CD8-positive, alpha-beta memory T cell (primary cell): ENCODE measurements at regions not wholly inside any gene's neighbourhood (a gene's known extent, or its start where the extent isn't known, plus 50 kb on each side); places are given as distances from the start of the nearest gene placed in this dataset.
"Not testable (repeated sequence)": the region's sequence is repeated elsewhere in the genome, so short reads cannot be mapped to it uniquely, and the experiment has no call there.

Experiments used
- CTCF ChIA-PET: fragments of 350-600 bp; sonication (Branson Sonifier 250); formaldehyde crosslinking; loops from one replicate; lab custom pipeline; 2021; ENCODE audit warnings: antibody characterized with exemption; lab: Charles Lee
- POLR2A ChIA-PET: fragments of 350-600 bp; sonication (Branson Sonifier 250); formaldehyde crosslinking; loops from one replicate; lab custom pipeline; 2021; ENCODE audit warnings: antibody characterized with exemption; lab: Charles Lee
- DNase-seq, 5 donors: peaks; one replicate each; pipeline versions ENCODE4 v3.0.0 to v3.0.0-alpha.2; 2020 to 2022; ENCODE audit warnings: mixed read lengths in 1 of 5
- H3K27ac ChIP-seq: one replicate; pipeline ENCODE4 v1.7.0; 2013; ENCODE audit warnings: low read depth, mild to moderate bottlenecking, low read length, moderate library complexity
- H3K27me3 ChIP-seq: 2 replicates; pipeline ENCODE4 v1.7.0; 2013; ENCODE audit warnings: low read length, mild to moderate bottlenecking; ENCODE audit not compliant: insufficient read depth, poor library complexity, severe bottlenecking
- H3K36me3 ChIP-seq: 2 replicates; pipeline ENCODE4 v1.7.0; 2013; ENCODE audit warnings: mild to moderate bottlenecking, low read length, moderate library complexity; ENCODE audit not compliant: insufficient read depth
- H3K4me1 ChIP-seq: 2 replicates; pipeline ENCODE4 v1.7.0; 2013; ENCODE audit warnings: mild to moderate bottlenecking, low read length, moderate library complexity; ENCODE audit not compliant: insufficient read depth
- H3K4me3 ChIP-seq: 2 replicates; pipeline ENCODE4 v1.7.0; 2013; ENCODE audit warnings: mild to moderate bottlenecking, low read length
- H3K9me3 ChIP-seq: 2 replicates; pipeline ENCODE4 v1.7.0; 2013; ENCODE audit warnings: mild to moderate bottlenecking, low read length
- H3K27ac Mint-ChIP-seq, 8 donors: one replicate each; pipeline ENCODE4 v1.8.0; 2020 to 2021; ENCODE audit warnings: mixed read lengths in 8 of 8, mild to moderate bottlenecking in 6 of 8, inconsistent platforms in 3 of 8, moderate library complexity in 3 of 8
- H3K27me3 Mint-ChIP-seq, 2 donors: one replicate each; pipeline ENCODE4 v1.8.0; 2020 to 2021; ENCODE audit warnings: mixed read lengths in 2 of 2, mild to moderate bottlenecking in 1 of 2, moderate library complexity in 1 of 2
- H3K36me3 Mint-ChIP-seq, 3 donors: one replicate each; pipeline ENCODE4 v1.8.0; 2020 to 2021; ENCODE audit warnings: mixed read lengths in 3 of 3, inconsistent platforms in 1 of 3, mild to moderate bottlenecking in 1 of 3
- H3K4me1 Mint-ChIP-seq, 3 donors: one replicate each; pipeline ENCODE4 v1.8.0; 2020 to 2021; ENCODE audit warnings: mixed read lengths in 3 of 3, inconsistent platforms in 1 of 3, mild to moderate bottlenecking in 1 of 3
- H3K4me3 Mint-ChIP-seq, 7 donors: one replicate each; pipeline ENCODE4 v1.8.0; 2020 to 2021; ENCODE audit warnings: mixed read lengths in 7 of 7, mild to moderate bottlenecking in 6 of 7, moderate library complexity in 4 of 7, inconsistent platforms in 2 of 7
- H3K9me3 Mint-ChIP-seq, 5 donors: one replicate each; pipeline ENCODE4 v1.8.0; 2020 to 2022; ENCODE audit warnings: mixed read lengths in 5 of 5, mild to moderate bottlenecking in 3 of 5, moderate library complexity in 2 of 5, inconsistent platforms in 1 of 5

DNA sequence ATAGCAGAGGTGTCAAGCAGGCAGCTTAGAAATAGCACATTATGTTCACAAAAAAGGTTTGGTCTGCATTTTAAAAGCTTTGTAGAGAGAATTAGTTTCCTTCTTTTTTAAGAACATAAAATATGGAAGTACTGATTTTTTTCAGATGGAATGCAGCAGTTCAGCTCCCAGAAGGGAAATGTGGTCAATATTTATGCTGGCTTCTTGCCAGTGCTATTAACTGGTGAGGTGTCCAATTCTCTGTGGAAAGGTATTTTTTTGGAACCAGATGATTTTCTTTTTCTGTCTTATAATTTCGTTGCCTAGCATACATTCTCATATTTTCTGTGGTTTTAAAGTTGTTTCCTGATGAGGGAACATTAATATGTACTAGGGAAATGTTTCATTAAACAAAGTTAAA is 211.4 kb upstream of the ZNF385D start:
- no peaks in the 10 kb centered on the region for H3K4me1 Mint-ChIP-seq
- no peak overlapping the region for H3K4me3 ChIP-seq
- POLR2A ChIA-PET: no interaction called here
- H3K27ac Mint-ChIP-seq: no peak overlapping the region
- H3K4me1 ChIP-seq: no peaks in the 10 kb centered on the region
- peaks cover 6 to 24% (median 10%) of the 10 kb centered on the region in 5 donors for H3K9me3 Mint-ChIP-seq
- no peaks in the 10 kb centered on the region for H3K36me3 ChIP-seq
- CTCF ChIA-PET: no interaction called here
- no peaks in the 10 kb centered on the region for H3K27me3 Mint-ChIP-seq
- no peaks in the 10 kb centered on the region for H3K9me3 ChIP-seq
- no peak for DNase-seq
- no peak overlapping the region for H3K27ac ChIP-seq
- H3K4me3 Mint-ChIP-seq: no peak overlapping the region
- H3K27me3 ChIP-seq: no peaks in the 10 kb centered on the region
- no peaks in the 10 kb centered on the region for H3K36me3 Mint-ChIP-seq

DNA sequence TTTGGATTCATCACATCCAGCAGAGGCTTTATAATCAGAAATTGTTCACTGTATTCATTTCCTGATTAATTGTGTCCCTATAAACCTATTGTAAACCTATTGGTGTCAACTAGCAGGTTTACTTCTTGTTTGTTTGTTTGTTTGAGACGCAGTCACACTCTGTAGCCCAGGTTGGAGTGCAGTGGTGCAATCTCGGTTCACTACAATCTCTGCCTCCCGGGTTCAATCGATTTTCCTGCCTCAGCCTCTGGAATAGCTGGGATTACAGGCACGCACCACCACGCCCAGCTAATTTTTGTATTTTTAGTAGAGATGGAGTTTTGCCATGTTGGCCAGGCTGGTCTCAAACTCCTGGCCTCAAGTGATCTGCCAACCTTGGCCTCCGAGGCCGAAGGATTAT is 215.4 kb upstream of the ZNF385D start:
- H3K27me3 Mint-ChIP-seq, H3K9me3 Mint-ChIP-seq, H3K4me1 ChIP-seq, H3K27ac ChIP-seq, CTCF ChIA-PET, H3K27ac Mint-ChIP-seq, H3K4me1 Mint-ChIP-seq, H3K27me3 ChIP-seq, POLR2A ChIA-PET, H3K4me3 ChIP-seq, H3K4me3 Mint-ChIP-seq, H3K9me3 ChIP-seq, H3K36me3 ChIP-seq, H3K36me3 Mint-ChIP-seq, DNase-seq: not testable (repeated sequence)

DNA sequence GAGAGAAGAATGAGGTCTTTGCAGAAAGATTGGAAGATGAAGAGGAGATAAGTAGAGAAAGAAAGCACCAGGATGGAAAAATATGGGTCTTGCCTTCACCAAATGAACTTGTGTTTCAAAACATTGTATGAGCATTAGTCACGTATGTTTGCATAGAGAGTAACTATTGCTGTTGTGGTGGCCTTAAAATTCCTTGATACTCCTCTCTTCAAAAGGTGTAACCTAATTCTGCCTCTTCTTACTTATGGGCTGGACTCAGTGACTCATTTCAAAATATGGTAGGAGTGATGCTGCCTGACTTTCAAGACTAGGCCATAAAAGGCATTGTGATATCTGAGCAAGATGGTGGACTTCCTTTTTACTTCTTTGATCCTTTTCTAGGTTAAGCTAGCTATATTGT is 228.7 kb upstream of the ZNF385D start:
- Histone ChIP-seq H3K27me3 (no peaks in the 10 kb centered on the region), H3K36me3 (no peaks in the 10 kb centered on the region), H3K4me1 (no peaks in the 10 kb centered on the region), H3K9me3 (no peaks in the 10 kb centered on the region), H3K27ac (no peak overlapping the region), H3K4me3 (no peak overlapping the region)
- Mint-ChIP-seq H3K27me3 (peaks cover 0 to 2% of the 10 kb centered on the region in 2 donors), H3K4me1 (no peaks in the 10 kb centered on the region), H3K4me3 (no peak overlapping the region), H3K9me3 (peaks cover 4 to 31% (median 10%) of the 10 kb centered on the region in 5 donors), H3K36me3 (no peaks in the 10 kb centered on the region), H3K27ac (no peak overlapping the region)
- ChIA-PET CTCF (no interaction called here), POLR2A (no interaction called here)
- no peak for DNase-seq

DNA sequence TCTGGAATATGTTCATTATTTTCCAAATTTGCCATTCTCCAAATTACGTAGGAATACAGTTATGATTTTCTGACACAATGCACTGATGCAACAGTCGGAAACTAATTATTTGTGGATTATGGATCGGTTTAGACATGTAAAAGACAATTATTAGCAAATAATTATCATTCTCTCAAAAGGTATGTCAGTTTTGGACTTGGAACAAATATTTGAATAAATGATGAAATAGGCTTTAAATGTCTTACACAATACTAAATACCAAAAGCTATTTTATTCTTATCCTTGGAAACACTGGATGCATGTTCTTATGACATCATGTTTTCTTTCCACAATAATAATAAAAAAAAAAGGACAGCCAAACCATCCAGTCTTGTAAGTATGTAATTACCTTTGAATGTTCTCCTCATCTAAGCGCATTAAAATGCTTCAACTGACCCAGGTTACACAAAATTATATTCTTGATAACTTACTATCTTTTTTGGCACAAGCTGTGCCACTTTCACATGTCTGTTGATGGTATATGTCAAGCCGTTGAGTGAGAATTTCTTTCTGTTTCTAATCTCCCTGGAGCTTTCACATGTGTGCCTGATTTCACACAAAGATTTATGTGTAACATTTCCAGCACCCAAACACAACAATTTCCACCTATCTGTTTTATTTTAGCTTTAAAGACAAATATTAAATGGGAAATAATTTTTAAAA is 238.5 kb upstream of the ZNF385D start:
- no peaks in the 10 kb centered on the region for H3K4me1 Mint-ChIP-seq
- CTCF ChIA-PET: no interaction called here

DNA sequence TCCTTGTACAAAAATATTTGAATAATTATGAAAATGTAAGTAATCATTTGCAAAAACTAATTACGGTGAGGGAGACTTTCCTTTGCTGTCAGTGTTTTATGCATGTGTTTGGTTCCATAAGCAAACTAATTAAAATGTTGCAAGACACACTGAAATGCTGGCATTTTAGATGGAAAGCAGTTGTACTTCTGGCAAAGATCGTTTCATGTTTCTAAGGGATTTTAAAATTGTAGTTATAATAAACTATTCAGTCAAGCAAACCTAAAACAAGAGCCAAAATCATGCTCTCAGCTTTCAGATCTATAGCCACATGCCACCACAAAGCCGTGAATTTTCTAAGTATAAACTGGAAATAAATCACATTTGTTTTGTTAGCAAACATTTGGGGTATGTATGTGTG is 240.1 kb upstream of the ZNF385D start:
- H3K36me3 Mint-ChIP-seq: no peaks in the 10 kb centered on the region
- Histone ChIP-seq H3K27ac (no peak overlapping the region), H3K4me3 (no peak overlapping the region), H3K9me3 (no peaks in the 10 kb centered on the region), H3K4me1 (no peaks in the 10 kb centered on the region), H3K36me3 (no peaks in the 10 kb centered on the region), H3K27me3 (no peaks in the 10 kb centered on the region)
- no peak for DNase-seq
- peaks cover 0 to 12% (median 5%) of the 10 kb centered on the region in 5 donors for H3K9me3 Mint-ChIP-seq
- H3K4me3 Mint-ChIP-seq: no peak overlapping the region
- H3K27me3 Mint-ChIP-seq: no peaks in the 10 kb centered on the region
- H3K27ac Mint-ChIP-seq: no peak overlapping the region
- no peaks in the 10 kb centered on the region for H3K4me1 Mint-ChIP-seq
- CTCF ChIA-PET: no interaction called here
- POLR2A ChIA-PET: no interaction called here

More for the DNA sequence above, 238.5 kb upstream of the ZNF385D start:
- Histone ChIP-seq H3K27me3 (no peaks in the 10 kb centered on the region), H3K4me1 (no peaks in the 10 kb centered on the region), H3K4me3 (no peak overlapping the region), H3K36me3 (no peaks in the 10 kb centered on the region), H3K27ac (no peak overlapping the region), H3K9me3 (no peaks in the 10 kb centered on the region)
- Mint-ChIP-seq H3K9me3 (peaks cover 0 to 10% (median under 1%) of the 10 kb centered on the region in 5 donors), H3K27ac (no peak overlapping the region), H3K27me3 (no peaks in the 10 kb centered on the region), H3K4me3 (no peak overlapping the region), H3K36me3 (no peaks in the 10 kb centered on the region)
- DNase-seq: no peak
- POLR2A ChIA-PET: no interaction called here

DNA sequence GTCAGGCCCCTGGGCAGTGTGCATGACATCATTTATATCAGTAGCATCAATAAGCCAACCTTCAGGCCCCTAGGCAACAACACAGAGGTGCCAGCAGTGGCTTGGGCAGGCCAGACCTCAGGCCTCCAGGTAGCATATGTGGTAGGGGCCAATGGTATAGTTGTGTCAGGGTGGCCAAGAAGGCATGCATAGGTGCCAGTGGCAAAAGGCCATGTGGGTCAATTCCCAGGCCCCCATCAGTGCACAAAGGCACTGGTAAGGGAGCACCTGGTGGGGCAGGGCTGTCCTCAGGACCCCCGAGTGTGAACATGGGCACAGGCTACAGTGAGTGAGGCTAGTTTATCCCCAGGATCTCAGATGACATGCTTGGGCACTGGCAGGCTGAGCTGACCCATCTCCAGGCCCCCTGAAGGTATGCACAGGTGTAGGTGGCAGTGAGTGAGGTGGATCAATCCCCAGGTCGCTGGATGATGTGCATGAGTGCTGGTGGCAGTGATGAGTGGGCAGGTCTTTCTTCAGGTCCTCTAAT is 244.1 kb upstream of the ZNF385D start:
- Histone ChIP-seq H3K27me3 (no peaks in the 10 kb centered on the region), H3K36me3 (no peaks in the 10 kb centered on the region), H3K27ac (no peak overlapping the region), H3K4me3 (no peak overlapping the region), H3K4me1 (no peaks in the 10 kb centered on the region), H3K9me3 (no peaks in the 10 kb centered on the region)
- ChIA-PET CTCF (no interaction called here), POLR2A (no interaction called here)
- Mint-ChIP-seq H3K36me3 (no peaks in the 10 kb centered on the region), H3K4me1 (no peaks in the 10 kb centered on the region), H3K27ac (no peak overlapping the region), H3K9me3 (peaks cover 5 to 12% (median 6%) of the 10 kb centered on the region in 5 donors), H3K4me3 (no peak overlapping the region), H3K27me3 (no peaks in the 10 kb centered on the region)
- no peak for DNase-seq

DNA sequence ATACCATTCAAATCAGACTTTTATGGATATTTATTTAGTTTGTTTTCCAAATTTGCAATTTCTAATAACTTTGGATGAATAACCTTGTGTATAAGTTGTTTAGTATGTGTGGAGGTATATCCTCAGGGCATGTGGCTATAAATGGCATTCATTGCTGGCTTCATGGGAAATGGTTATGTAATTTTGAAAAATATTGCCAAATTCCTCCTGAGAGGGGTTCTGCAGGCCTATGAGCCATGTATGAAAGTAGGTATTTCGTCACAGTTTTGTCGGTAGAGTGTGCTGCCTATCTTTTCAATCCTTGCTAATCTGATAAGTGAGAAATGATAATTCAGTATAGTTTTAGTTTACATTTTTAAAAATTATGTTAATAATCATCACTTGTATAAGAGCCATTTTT is 256.4 kb upstream of the ZNF385D start:
- no peaks in the 10 kb centered on the region for H3K36me3 ChIP-seq
- H3K4me1 ChIP-seq: no peaks in the 10 kb centered on the region
- no peak overlapping the region for H3K4me3 ChIP-seq
- no peaks in the 10 kb centered on the region for H3K36me3 Mint-ChIP-seq
- H3K27me3 ChIP-seq: no peaks in the 10 kb centered on the region
- H3K27ac ChIP-seq: no peak overlapping the region
- POLR2A ChIA-PET: no interaction called here
- no peak overlapping the region for H3K27ac Mint-ChIP-seq
- no peaks in the 10 kb centered on the region for H3K9me3 ChIP-seq
- H3K4me3 Mint-ChIP-seq: no peak overlapping the region
- no peaks in the 10 kb centered on the region for H3K27me3 Mint-ChIP-seq
- peaks cover 4 to 24% (median 11%) of the 10 kb centered on the region in 5 donors for H3K9me3 Mint-ChIP-seq
- H3K4me1 Mint-ChIP-seq: no peaks in the 10 kb centered on the region
- DNase-seq: no peak
- CTCF ChIA-PET: no interaction called here

DNA sequence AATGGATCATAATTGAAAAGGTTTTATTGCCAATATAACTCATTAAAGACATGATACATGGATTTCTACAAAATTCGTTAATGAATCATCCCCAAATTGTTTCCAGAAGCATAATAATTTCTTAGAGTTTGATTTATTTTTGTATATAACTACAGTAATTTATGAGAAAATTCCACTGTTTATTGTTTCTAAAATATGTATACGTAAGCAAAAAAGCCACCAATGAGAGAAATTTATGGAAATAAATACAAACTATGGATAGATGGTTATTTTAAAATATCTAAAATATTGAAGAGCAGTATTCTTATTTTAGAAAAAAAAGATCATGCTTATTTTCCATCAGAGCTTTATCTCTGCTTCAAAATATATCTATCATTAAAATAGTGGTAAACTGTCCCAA is 260.0 kb upstream of the ZNF385D start:
- Mint-ChIP-seq H3K27me3 (no peaks in the 10 kb centered on the region), H3K36me3 (no peaks in the 10 kb centered on the region), H3K4me3 (no peak overlapping the region), H3K4me1 (no peaks in the 10 kb centered on the region), H3K9me3 (peaks cover 4 to 18% (median 8%) of the 10 kb centered on the region in 5 donors), H3K27ac (no peak overlapping the region)
- ChIA-PET POLR2A (no interaction called here), CTCF (no interaction called here)
- H3K27ac ChIP-seq: no peak overlapping the region
- no peaks in the 10 kb centered on the region for H3K36me3 ChIP-seq
- H3K4me3 ChIP-seq: no peak overlapping the region
- no peaks in the 10 kb centered on the region for H3K27me3 ChIP-seq
- no peak for DNase-seq
- H3K9me3 ChIP-seq: no peaks in the 10 kb centered on the region
- no peaks in the 10 kb centered on the region for H3K4me1 ChIP-seq
